Panc1 (cell line): ENCODE measurements at regions not wholly inside any gene's neighbourhood (a gene's known extent, or its start where the extent isn't known, plus 50 kb on each side); places are given as distances from the start of the nearest gene placed in this dataset.

Experiments used
- ATAC-seq: fragments of 200-7000 bp; cut with Tn5 transposase; 2 replicates; pipeline ENCODE4 v1.9.1; 2020; ENCODE audit warnings: mild to moderate bottlenecking, moderate library complexity
- BruUV-seq: library from RNA; stranded (reverse); fragments of 400-500 nt; replicated peaks from 2 replicates; lab custom pipeline; 2021; lab: Mats Ljungman, UMichigan
- CTCF ChIA-PET: fragments of 300-600 bp; sonication (Branson Sonifier 250); formaldehyde crosslinking; loops from one replicate; lab custom pipeline; 2022; ENCODE audit warnings: antibody characterized with exemption; lab: Charles Lee
- POLR2A ChIA-PET: fragments of 300-600 bp; sonication (Branson Sonifier 250); formaldehyde crosslinking; loops from one replicate; lab custom pipeline; 2022; ENCODE audit warnings: antibody characterized with exemption; lab: Charles Lee
- DNase-seq: peaks from one replicate; pipeline ENCODE4 v3.0.0-alpha.2; 2010; ENCODE audit warnings: low read depth, low spot score
- H3K27ac ChIP-seq: 2 replicates; pipeline ENCODE4 v1.5.1; 2011; ENCODE audit warnings: mild to moderate bottlenecking, low read length, inconsistent platforms
- H3K27me3 ChIP-seq: fragments of 200-500 bp; sonication (Bioruptor generic); 2 replicates; pipeline ENCODE4 v1.6.0; 2014; ENCODE audit warnings: low read length, inconsistent platforms; ENCODE audit not compliant: control insufficient read depth, insufficient read depth
- H3K36me3 ChIP-seq: fragments of 200-500 bp; sonication (Bioruptor generic); 2 replicates; pipeline ENCODE4 v1.5.1; 2014; ENCODE audit warnings: inconsistent platforms, mild to moderate bottlenecking, low read length, moderate library complexity; ENCODE audit not compliant: control insufficient read depth, insufficient read depth
- H3K4me1 ChIP-seq: 2 replicates; pipeline ENCODE4 v1.5.1; 2011; ENCODE audit warnings: inconsistent platforms, mild to moderate bottlenecking, low read length, moderate library complexity; ENCODE audit not compliant: control insufficient read depth, insufficient read depth
- H3K4me3 ChIP-seq, 2 experiments: 2 replicates each; pipeline ENCODE4 v1.5.1; 2011 to 2012; ENCODE audit warnings: low read depth in 2 of 2, low read length in 2 of 2, mild to moderate bottlenecking in 2 of 2, inconsistent platforms in 1 of 2, moderate library complexity in 1 of 2
- H3K9me3 ChIP-seq: fragments of 200-500 bp; sonication (Bioruptor generic); 2 replicates; pipeline ENCODE4 v1.5.1; 2014; ENCODE audit warnings: low read depth, mild to moderate bottlenecking, inconsistent platforms, low read length, moderate library complexity; ENCODE audit not compliant: control insufficient read depth, insufficient read depth
- POLR2AphosphoS5 ChIP-seq: IDR thresholded peaks from 2 replicates; pipeline ENCODE4 v1.6.1; 2012; ENCODE audit warnings: mild to moderate bottlenecking, low read depth, low read length, moderate library complexity
- REST ChIP-seq, 2 experiments: IDR thresholded peaks; 2 replicates each; pipeline ENCODE4 v1.6.1; 2011 to 2012; ENCODE audit warnings: low read depth in 2 of 2, control low read depth in 1 of 2, low read length in 1 of 2, mild to moderate bottlenecking in 1 of 2, moderate library complexity in 1 of 2; ENCODE audit not compliant: insufficient read depth in 1 of 2
- SIN3A ChIP-seq: IDR thresholded peaks from 2 replicates; pipeline ENCODE4 v1.6.1; 2012; ENCODE audit warnings: low read depth, mild to moderate bottlenecking, low read length, moderate library complexity, borderline replicate concordance; ENCODE audit not compliant: insufficient read depth
- TCF7L2 ChIP-seq: IDR thresholded peaks from 2 replicates; pipeline ENCODE4 v1.6.1; 2011; ENCODE audit warnings: mild to moderate bottlenecking, low read depth, low read length, inconsistent platforms
- in situ Hi-C: cut with HindIII; loops from 2 replicates; pipeline ENCODE4 v1.10.0; 2016; ENCODE audit warnings: low sequenced_read_pairs, low pct_unique_long_range_greater_than_20kb
- intact Hi-C: fragments of 100-400 bp; cut with micrococcal nuclease; formaldehyde crosslinking; loops from one replicate; pipeline ENCODE4 v1.10.0; 2022; ENCODE audit not compliant: unreplicated experiment
- TF ChIP-seq, protein P1 (sequence below): fragments of 450-650 bp; IDR thresholded peaks from 2 replicates; pipeline ENCODE4 v1.5.1; 2017; ENCODE audit warnings: mild to moderate bottlenecking

- in situ Hi-C loops = no loop called here
- Histone ChIP-seq H3K4me1 (no peaks in the 10 kb centered on the region), H3K27ac (no peak overlapping the region), H3K9me3 (no peaks in the 10 kb centered on the region), H3K4me3 (no peak overlapping the region), H3K36me3 (no peaks in the 10 kb centered on the region), H3K27me3 (no peaks in the 10 kb centered on the region)
- POLR2A ChIA-PET = no interaction called here
- no peak for ATAC-seq
- intact Hi-C loops = no loop called here
- CTCF ChIA-PET = no interaction called here
- BruUV-seq = no TSS peak
- DNase-seq = no peak
- TF ChIP-seq POLR2AphosphoS5 (no peak), SIN3A (no peak), TCF7L2 (no peak), REST (IDR thresholded peaks at IDR 0.05; ENCODE audit: insufficient read depth in 1 of 2, low read depth in 2 of 2, low read length in 1 of 2) (no peak)
- TF ChIP-seq, protein P1, sequence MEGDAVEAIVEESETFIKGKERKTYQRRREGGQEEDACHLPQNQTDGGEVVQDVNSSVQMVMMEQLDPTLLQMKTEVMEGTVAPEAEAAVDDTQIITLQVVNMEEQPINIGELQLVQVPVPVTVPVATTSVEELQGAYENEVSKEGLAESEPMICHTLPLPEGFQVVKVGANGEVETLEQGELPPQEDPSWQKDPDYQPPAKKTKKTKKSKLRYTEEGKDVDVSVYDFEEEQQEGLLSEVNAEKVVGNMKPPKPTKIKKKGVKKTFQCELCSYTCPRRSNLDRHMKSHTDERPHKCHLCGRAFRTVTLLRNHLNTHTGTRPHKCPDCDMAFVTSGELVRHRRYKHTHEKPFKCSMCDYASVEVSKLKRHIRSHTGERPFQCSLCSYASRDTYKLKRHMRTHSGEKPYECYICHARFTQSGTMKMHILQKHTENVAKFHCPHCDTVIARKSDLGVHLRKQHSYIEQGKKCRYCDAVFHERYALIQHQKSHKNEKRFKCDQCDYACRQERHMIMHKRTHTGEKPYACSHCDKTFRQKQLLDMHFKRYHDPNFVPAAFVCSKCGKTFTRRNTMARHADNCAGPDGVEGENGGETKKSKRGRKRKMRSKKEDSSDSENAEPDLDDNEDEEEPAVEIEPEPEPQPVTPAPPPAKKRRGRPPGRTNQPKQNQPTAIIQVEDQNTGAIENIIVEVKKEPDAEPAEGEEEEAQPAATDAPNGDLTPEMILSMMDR = no peak
Observed at GRCh38 chr10:8499312-8499711, 444.8 kb downstream of the GATA3 start.

- no peak overlapping the region for H3K27ac ChIP-seq
- no peaks in the 10 kb centered on the region for H3K36me3 ChIP-seq
- H3K9me3 ChIP-seq = no peaks in the 10 kb centered on the region
- no peaks in the 10 kb centered on the region for H3K4me1 ChIP-seq
- intact Hi-C loops = no loop called here
- DNase-seq (no peak), ATAC-seq (no peak)
- no peaks in the 10 kb centered on the region for H3K27me3 ChIP-seq
- POLR2A ChIA-PET = no interaction called here
- in situ Hi-C loops = no loop called here
- BruUV-seq = no TSS peak
- CTCF ChIA-PET = no interaction called here
- TF ChIP-seq SIN3A (no peak), REST (IDR thresholded peaks at IDR 0.05; ENCODE audit: insufficient read depth in 1 of 2, low read depth in 2 of 2, low read length in 1 of 2) (no peak), POLR2AphosphoS5 (no peak), TCF7L2 (no peak)
- TF ChIP-seq, protein P1 = no peak
- H3K4me3 ChIP-seq = no peak overlapping the region
Observed at GRCh38 chr10:8499752-8500390, 445.4 kb downstream of the GATA3 start.
